ENCODE measurements at regions not wholly inside any gene's neighbourhood (a gene's known extent, or its start where the extent isn't known, plus 50 kb on each side); places are given as distances from the start of the nearest gene placed in this dataset.

DNA sequence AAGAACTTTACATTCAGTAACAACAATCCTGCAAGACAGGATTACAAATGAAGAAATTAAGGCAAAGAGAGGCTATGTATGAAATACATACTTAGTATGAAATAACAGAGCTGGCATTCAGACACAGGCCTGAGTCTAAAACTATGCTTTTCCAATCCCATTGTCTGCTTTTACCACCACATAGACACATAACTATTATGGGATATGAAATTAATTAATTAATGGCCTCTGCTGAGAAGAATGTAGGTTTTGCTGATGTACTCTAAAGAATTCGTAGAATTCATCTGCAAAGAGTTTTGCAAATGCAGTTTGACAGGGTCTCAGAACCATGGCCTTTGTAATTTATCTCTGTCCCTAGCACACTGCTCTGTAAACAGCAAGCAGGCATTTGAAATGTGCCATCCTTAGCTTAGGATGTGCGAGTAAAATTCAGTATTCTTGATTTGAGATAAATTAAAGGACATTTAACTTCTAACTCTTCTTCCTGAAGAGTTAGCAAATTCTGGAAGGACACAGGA, 54.5 kb upstream of the BOC start:
- TF ChIP-seq, protein P1, sequence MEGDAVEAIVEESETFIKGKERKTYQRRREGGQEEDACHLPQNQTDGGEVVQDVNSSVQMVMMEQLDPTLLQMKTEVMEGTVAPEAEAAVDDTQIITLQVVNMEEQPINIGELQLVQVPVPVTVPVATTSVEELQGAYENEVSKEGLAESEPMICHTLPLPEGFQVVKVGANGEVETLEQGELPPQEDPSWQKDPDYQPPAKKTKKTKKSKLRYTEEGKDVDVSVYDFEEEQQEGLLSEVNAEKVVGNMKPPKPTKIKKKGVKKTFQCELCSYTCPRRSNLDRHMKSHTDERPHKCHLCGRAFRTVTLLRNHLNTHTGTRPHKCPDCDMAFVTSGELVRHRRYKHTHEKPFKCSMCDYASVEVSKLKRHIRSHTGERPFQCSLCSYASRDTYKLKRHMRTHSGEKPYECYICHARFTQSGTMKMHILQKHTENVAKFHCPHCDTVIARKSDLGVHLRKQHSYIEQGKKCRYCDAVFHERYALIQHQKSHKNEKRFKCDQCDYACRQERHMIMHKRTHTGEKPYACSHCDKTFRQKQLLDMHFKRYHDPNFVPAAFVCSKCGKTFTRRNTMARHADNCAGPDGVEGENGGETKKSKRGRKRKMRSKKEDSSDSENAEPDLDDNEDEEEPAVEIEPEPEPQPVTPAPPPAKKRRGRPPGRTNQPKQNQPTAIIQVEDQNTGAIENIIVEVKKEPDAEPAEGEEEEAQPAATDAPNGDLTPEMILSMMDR (IDR thresholded peaks at IDR 0.05), result no peak
- no peak for TF ChIP-seq EP300 (IDR thresholded peaks at IDR 0.05)
- TF ChIP-seq POLR2A (IDR thresholded peaks at IDR 0.05), result no peak

All from tibial nerve (tissue), 4 donors.